Right atrium auricular region (tissue), 2 donors: ENCODE measurements at regions not wholly inside any gene's neighbourhood (a gene's known extent, or its start where the extent isn't known, plus 50 kb on each side); places are given as distances from the start of the nearest gene placed in this dataset.
A peak's percentile ranks its signal among the peaks of the same experiment; 100 is the strongest.
"Not testable (repeated sequence)": the region's sequence is repeated elsewhere in the genome, so short reads cannot be mapped to it uniquely, and the experiment has no call there.

ENCODE experiments used
- DNase-seq: peaks from one replicate; pipeline ENCODE4 v3.0.0-alpha.2; 2019; ENCODE audit warnings: low spot score
- H3K27ac ChIP-seq, 2 donors: fragments of 200-600 bp; sonication (generic); 1 replicate in 1 of 2; 2 replicates in 1 of 2; pipeline ENCODE4 v1.5.1; 2016 to 2019
- H3K27me3 ChIP-seq, 2 donors: fragments of 200-600 bp; sonication (generic); one replicate each; pipeline versions ENCODE4 v1.5.1 to v1.6.0; 2017 to 2019
- H3K36me3 ChIP-seq: fragments of 200-600 bp; sonication (generic); one replicate; pipeline ENCODE4 v1.5.1; 2016
- H3K4me1 ChIP-seq, 2 donors: fragments of 200-600 bp; sonication (generic); one replicate each; pipeline versions ENCODE4 v1.5.1 to v1.6.0; 2017 to 2019
- H3K4me3 ChIP-seq, 2 donors: fragments of 200-600 bp; sonication (generic); 1 replicate in 1 of 2; 2 replicates in 1 of 2; pipeline ENCODE4 v1.5.1; 2017 to 2019; ENCODE audit warnings: mild to moderate bottlenecking in 1 of 2, moderate library complexity in 1 of 2
- H3K9me3 ChIP-seq, 2 donors: fragments of 200-600 bp; sonication (generic); one replicate each; pipeline ENCODE4 v1.5.1; 2019

DNA sequence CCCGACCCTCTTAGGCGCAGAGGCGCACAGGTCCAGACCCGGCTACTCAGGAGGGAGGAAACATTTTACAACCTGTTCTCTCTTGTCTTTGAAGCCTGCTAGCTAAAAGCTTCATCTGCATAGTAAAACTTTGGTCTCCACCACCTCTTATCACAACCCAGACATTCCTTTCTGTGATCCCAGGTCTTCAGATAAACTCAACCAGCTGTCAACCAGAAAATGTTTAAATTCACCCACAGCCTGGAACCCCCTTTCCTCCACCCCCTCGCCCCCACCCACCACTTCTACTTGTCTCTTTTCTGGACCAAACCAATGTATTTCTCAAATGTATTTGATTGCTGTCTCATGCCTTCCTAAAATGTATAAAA, 169.1 kb upstream of the PRKX start:
- H3K4me3 ChIP-seq, H3K36me3 ChIP-seq, H3K27ac ChIP-seq, H3K9me3 ChIP-seq, DNase-seq, H3K27me3 ChIP-seq, H3K4me1 ChIP-seq: not testable (repeated sequence)

DNA sequence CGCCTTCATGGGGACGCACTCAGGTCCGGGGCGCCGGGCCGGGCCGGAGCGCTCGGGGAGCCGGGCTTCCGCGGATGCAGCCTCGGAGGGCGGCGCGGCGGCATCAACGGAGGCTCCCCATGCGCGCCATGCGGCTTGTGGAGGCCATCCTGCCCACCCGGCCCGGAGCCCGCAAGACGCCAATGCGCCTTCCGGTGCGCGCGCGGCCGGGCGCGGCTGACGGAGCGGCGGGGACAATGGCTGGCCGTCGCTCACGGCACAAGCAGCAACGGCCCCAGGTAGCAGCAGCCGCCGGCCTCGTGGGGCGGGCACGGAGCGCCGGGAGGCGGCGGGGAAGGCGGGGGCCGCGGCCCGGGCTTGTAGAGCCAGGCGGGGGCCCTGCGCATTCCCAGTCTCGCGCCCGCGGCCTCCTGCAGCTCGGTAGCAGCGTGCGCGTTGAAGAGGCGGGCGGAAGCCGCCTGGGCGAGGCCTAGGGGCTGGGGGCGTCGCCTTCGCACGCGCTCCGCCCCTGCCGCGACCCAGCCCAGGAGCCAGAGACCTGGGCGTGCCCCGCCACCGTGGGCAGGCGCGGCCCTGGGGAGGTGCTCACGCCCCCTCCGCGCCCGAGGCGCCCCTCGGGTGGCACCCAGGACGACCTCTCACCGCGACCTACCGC, 168.6 kb upstream of the PRKX start:
- DNase-seq, H3K9me3 ChIP-seq, H3K4me1 ChIP-seq, H3K4me3 ChIP-seq, H3K27ac ChIP-seq, H3K27me3 ChIP-seq, H3K36me3 ChIP-seq: not testable (repeated sequence)

DNA sequence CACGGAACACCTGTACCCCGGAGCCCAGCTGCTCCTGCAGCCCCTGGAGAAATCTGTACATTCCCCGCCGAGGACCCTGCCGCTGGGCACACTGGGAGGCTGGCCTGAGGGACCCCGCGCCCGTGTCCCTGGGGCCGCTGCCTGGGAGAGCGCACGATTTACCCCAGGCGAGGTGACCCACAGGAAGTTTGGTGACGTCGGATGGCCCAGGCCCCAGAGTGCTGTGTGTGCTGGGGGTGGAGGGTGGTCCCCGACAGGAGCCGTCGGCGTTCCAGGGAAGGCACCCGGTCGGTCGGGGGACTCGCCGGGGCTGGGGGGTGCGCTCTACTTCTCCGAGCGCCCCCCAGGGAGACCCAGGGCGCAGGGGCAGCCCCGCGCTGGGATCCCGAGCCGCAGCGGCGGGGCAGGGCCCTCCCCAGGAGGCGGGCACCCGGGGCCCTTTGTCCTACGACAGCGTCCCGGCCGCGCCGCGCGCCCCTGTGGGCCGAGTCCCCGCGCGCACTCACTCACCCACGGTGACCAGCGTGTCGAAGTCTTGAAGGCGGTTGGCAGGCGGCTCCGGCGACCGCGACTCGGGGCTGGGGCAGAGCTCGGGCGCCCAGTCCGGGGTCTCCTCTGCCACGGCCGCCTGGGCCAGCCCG, 167.9 kb upstream of the PRKX start:
- not testable (repeated sequence) for H3K4me3 ChIP-seq, H3K27me3 ChIP-seq, H3K4me1 ChIP-seq, H3K36me3 ChIP-seq, H3K9me3 ChIP-seq, DNase-seq, H3K27ac ChIP-seq

DNA sequence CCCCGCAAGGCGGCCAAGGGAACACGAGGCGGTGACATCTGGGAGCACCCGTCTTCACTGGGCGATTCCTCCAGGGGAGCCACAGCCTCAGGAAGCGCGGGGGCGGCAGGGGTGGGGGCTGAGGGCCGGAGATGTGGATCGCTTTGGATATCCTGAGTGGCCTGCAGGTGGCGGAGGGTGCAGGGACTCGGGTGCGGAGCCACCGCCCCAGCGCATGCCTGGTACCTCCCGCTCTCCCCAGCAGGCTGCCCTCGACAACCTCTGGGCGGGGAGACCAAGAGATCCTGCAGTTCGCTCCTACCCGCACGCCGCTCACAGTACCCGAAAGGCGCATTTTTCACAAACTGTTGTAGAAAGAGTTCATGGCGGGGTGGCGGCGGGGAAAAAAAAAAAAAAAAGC, 162.9 kb upstream of the PRKX start:
- H3K27me3 ChIP-seq, H3K4me1 ChIP-seq, H3K9me3 ChIP-seq, DNase-seq, H3K4me3 ChIP-seq, H3K27ac ChIP-seq, H3K36me3 ChIP-seq: not testable (repeated sequence)

DNA sequence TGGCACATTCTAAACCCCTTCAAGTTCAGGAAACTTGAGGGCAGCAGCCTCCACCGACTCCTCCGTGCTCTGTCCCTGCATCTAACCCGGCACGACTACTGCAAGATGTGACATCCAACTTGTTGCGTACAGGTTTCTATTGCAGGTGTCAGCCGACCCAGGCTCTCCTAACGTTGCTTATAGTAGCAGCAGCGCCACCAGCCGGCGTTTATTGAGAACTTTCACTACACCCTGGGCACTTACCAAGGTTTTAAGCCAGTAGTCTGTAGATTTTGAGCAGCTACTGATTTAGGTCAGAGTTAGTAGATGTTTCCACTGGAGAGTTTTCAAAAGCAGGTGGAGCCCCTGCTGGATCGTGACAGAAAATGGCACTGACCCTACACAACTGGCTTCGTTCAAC, 162.2 kb upstream of the PRKX start:
- not testable (repeated sequence) for H3K27me3 ChIP-seq, H3K36me3 ChIP-seq, H3K4me1 ChIP-seq, H3K9me3 ChIP-seq, DNase-seq, H3K4me3 ChIP-seq, H3K27ac ChIP-seq

DNA sequence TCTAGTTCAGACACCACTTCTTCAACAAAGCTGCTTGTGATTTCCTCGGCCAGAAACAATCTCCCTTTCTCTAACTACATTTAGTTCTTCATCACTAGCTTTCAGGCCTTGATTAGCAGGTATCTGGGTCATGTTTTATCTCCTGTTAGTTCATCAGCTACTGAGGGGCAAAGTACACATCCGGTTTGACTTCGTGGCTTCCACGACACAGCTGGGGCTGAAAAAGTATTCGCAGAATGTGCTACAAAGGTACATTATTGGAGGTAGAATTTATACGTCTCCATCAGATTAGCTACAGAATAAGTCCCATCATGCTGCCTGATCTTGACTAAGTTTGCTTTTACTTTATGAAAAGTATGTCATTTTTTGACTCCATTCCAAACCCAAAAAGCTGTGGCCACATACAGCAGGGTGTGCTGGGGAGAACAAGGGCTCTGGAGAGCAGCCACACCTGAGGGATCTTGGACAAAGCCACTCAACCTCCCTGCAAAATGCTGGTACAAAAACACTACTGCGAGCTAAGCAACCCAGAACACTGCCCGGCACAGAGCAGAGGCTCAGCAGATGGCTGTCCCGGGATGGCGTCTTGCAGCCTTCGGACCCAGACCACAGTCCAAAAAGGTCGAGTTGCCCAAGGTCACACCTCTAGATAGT, 158.9 kb upstream of the PRKX start:
- H3K4me3 ChIP-seq, H3K36me3 ChIP-seq, H3K9me3 ChIP-seq, H3K27me3 ChIP-seq, H3K4me1 ChIP-seq, H3K27ac ChIP-seq, DNase-seq: not testable (repeated sequence)

DNA sequence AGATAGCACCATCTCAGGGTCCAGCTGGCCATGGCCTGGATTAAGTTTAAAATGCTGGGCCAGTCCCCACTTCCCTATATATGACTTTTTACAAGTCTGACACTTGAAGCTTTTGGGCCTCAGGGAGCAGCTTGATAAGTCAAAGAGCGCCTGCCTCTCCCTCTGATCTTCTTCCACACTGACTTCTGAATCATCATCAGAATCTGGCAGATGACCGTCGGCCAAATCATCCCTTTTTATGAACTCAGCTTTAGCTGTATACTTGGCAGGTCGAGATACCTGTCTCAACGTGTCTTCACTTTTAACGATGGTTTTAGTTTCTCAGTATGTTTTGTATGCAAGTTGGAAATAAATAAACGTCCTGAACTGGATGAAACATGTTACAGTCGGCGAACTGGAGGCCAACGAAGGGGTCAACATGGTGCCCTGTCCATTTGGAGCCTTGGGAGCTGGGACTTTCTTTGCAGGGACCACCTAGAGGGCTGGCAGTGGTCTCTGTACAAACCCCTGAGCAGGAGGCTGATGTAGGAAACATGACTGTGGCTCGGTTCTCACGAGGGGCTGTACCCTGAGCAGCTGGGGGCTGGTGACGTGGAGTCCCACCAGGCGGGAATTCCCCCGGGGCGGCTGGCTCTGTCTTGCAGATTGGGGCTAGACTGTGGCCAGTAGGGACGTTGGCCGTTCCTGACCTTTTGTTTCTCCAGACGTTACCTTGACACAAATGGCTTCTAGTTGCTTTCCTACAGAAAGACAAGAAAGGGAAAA, 153.8 kb upstream of the PRKX start:
- not testable (repeated sequence) for H3K27ac ChIP-seq, H3K4me1 ChIP-seq, H3K9me3 ChIP-seq, H3K36me3 ChIP-seq, H3K27me3 ChIP-seq, H3K4me3 ChIP-seq
- peak; percentile 30 for DNase-seq

DNA sequence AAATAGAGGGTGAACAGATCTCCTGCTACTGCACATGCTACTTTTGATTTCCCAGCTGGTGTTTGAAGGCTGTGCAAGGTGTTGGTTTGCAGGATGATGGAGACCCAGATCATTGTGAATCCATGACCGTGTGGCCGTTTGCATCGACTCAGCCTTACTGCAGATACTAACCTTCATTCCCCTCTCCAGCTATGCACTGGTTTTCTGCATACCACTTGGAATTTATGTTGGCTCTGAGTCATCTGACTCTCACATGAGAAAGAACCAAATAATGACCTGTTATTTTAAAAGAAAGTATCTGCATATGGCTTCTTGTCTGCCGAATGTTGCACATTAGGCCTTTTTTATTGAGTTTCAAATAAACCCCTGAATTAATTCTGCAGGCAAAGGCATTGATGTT, 144.9 kb upstream of the PRKX start:
- H3K27ac ChIP-seq, H3K36me3 ChIP-seq, H3K9me3 ChIP-seq, DNase-seq, H3K27me3 ChIP-seq, H3K4me1 ChIP-seq, H3K4me3 ChIP-seq: not testable (repeated sequence)

DNA sequence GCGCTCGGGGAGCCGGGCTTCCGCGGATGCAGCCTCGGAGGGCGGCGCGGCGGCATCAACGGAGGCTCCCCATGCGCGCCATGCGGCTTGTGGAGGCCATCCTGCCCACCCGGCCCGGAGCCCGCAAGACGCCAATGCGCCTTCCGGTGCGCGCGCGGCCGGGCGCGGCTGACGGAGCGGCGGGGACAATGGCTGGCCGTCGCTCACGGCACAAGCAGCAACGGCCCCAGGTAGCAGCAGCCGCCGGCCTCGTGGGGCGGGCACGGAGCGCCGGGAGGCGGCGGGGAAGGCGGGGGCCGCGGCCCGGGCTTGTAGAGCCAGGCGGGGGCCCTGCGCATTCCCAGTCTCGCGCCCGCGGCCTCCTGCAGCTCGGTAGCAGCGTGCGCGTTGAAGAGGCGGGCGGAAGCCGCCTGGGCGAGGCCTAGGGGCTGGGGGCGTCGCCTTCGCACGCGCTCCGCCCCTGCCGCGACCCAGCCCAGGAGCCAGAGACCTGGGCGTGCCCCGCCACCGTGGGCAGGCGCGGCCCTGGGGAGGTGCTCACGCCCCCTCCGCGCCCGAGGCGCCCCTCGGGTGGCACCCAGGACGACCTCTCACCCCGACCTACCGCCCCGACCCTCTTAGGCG, 130.2 kb upstream of the PRKX start:
- H3K27me3 ChIP-seq, H3K4me1 ChIP-seq, DNase-seq, H3K9me3 ChIP-seq, H3K27ac ChIP-seq, H3K36me3 ChIP-seq: not testable (repeated sequence)
- H3K4me3 ChIP-seq = peak overlapping the region in 1 of 2 donors; percentile 36

DNA sequence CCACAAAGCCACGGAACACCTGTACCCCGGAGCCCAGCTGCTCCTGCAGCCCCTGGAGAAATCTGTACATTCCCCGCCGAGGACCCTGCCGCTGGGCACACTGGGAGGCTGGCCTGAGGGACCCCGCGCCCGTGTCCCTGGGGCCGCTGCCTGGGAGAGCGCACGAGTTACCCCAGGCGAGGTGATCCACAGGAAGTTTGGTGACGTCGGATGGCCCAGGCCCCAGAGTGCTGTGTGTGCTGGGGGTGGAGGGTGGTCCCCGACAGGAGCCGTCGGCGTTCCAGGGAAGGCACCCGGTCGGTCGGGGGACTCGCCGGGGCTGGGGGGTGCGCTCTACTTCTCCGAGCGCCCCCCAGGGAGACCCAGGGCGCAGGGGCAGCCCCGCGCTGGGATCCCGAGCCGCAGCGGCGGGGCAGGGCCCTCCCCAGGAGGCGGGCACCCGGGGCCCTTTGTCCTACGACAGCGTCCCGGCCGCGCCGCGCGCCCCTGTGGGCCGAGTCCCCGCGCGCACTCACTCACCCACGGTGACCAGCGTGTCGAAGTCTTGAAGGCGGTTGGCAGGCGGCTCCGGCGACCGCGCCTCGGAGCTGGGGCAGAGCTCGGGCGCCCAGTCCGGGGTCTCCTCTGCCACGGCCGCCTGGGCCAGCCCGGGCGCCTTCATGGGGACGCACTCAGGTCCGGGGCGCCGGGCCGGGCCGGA, 129.5 kb upstream of the PRKX start:
- H3K4me3 ChIP-seq = peak overlapping the region in 1 of 2 donors; percentile 36
- H3K4me1 ChIP-seq, H3K9me3 ChIP-seq, H3K27ac ChIP-seq, H3K27me3 ChIP-seq, H3K36me3 ChIP-seq, DNase-seq: not testable (repeated sequence)

DNA sequence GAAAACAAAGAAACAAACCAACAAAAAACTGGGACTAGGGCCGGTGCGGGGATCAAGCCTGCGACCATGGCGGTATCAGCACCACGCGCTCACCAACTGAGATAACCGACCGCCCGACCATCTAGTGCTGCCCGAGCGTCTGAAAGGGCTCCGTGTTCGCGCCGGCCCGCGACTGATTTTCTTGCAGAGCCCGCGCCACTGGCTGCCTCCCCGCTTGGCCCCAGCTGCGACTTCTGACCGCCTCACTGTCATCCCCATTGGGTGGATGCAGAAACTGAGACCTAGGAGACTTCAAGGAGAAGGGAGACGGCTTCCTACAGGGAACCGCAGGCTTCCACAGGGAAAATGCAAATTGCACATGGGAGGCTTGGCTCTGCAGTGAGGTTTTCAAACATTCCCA, 125.3 kb upstream of the PRKX start:
- H3K27ac ChIP-seq, DNase-seq, H3K9me3 ChIP-seq, H3K4me1 ChIP-seq, H3K36me3 ChIP-seq, H3K4me3 ChIP-seq, H3K27me3 ChIP-seq: not testable (repeated sequence)

DNA sequence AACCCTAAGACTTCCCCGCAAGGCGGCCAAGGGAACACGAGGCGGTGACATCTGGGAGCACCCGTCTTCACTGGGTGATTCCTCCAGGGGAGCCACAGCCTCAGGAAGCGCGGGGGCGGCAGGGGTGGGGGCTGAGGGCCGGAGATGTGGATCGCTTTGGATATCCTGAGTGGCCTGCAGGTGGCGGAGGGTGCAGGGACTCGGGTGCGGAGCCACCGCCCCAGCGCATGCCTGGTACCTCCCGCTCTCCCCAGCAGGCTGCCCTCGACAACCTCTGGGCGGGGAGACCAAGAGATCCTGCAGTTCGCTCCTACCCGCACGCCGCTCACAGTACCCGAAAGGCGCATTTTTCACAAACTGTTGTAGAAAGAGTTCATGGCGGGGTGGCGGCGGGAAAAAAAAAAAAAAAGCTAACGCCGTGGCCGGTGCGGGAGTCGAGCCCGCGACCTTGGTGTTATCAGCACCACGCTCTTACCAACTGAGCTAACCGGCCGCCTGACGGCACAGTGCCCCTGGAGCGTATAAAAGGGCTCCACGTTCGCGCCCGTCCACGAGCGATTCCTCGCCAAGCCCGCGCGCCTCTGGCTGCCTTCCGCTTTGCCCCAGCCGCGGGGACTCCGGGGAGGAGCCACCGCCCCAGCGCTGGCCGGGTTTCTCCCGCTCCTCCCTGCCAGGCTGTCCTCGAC, 124.7 kb upstream of the PRKX start:
- H3K36me3 ChIP-seq, H3K4me3 ChIP-seq, H3K27ac ChIP-seq, DNase-seq, H3K27me3 ChIP-seq, H3K9me3 ChIP-seq, H3K4me1 ChIP-seq: not testable (repeated sequence)

DNA sequence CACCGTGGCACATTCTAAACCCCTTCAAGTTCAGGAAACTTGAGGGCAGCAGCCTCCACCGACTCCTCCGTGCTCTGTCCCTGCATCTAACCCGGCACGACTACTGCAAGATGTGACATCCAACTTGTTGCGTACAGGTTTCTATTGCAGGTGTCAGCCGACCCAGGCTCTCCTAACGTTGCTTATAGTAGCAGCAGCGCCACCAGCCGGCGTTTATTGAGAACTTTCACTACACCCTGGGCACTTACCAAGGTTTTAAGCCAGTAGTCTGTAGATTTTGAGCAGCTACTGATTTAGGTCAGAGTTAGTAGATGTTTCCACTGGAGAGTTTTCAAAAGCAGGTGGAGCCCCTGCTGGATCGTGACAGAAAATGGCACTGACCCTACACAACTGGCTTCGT, 123.8 kb upstream of the PRKX start:
- H3K36me3 ChIP-seq, H3K27me3 ChIP-seq, H3K27ac ChIP-seq, DNase-seq, H3K4me1 ChIP-seq, H3K4me3 ChIP-seq, H3K9me3 ChIP-seq: not testable (repeated sequence)
